Liver (tissue), 8 donors: ENCODE measurements at regions not wholly inside any gene's neighbourhood (a gene's known extent, or its start where the extent isn't known, plus 50 kb on each side); places are given as distances from the start of the nearest gene placed in this dataset.

Source experiments
- DNase-seq: peaks from one replicate; pipeline ENCODE4 v3.0.0-alpha.2; 2017; ENCODE audit warnings: low spot score
- H3K27ac ChIP-seq, 2 donors: one replicate each; pipeline ENCODE4 v1.7.0; 2013; ENCODE audit warnings: inconsistent platforms in 2 of 2, low read length in 2 of 2, control low read depth in 1 of 2, low read depth in 1 of 2, mild to moderate bottlenecking in 1 of 2
- H3K27me3 ChIP-seq, 4 donors: one replicate each; pipeline versions ENCODE4 v1.6.1 to v1.7.0; 2013; ENCODE audit warnings: low read length in 3 of 4, inconsistent platforms in 1 of 4, mild to moderate bottlenecking in 1 of 4, moderate library complexity in 1 of 4; ENCODE audit not compliant: control insufficient read depth in 4 of 4, insufficient read depth in 4 of 4
- H3K36me3 ChIP-seq, 4 donors: one replicate each; pipeline versions ENCODE4 v1.6.1 to v1.7.0; 2013; ENCODE audit warnings: low read length in 3 of 4, mild to moderate bottlenecking in 3 of 4, low read depth in 1 of 4, moderate library complexity in 1 of 4; ENCODE audit not compliant: control insufficient read depth in 4 of 4, insufficient read depth in 3 of 4
- H3K4me1 ChIP-seq, 4 donors: one replicate each; pipeline versions ENCODE4 v1.6.1 to v1.7.0; 2013; ENCODE audit warnings: low read length in 3 of 4, mild to moderate bottlenecking in 3 of 4, moderate library complexity in 1 of 4; ENCODE audit not compliant: control insufficient read depth in 4 of 4, insufficient read depth in 4 of 4
- H3K4me3 ChIP-seq, 3 donors: one replicate each; pipeline versions ENCODE4 v1.6.1 to v1.7.0; 2013; ENCODE audit warnings: low read length in 3 of 3, control low read depth in 1 of 3, low read depth in 1 of 3, mild to moderate bottlenecking in 1 of 3
- H3K9ac ChIP-seq, 2 donors: one replicate each; pipeline ENCODE4 v1.7.0; 2013; ENCODE audit warnings: low read length in 2 of 2, mild to moderate bottlenecking in 2 of 2, moderate library complexity in 2 of 2, control low read depth in 1 of 2, low read depth in 1 of 2
- H3K9me3 ChIP-seq, 4 donors: one replicate each; pipeline versions ENCODE4 v1.6.1 to v1.7.0; 2013; ENCODE audit warnings: low read length in 3 of 4; ENCODE audit not compliant: control insufficient read depth in 4 of 4
- CTCF ChIP-seq: fragments of 150-350 bp; IDR thresholded peaks from 2 replicates; pipeline ENCODE4 v1.5.1; 2017; ENCODE audit warnings: improper control_type of control experiment, low read depth, low read length; ENCODE audit not compliant: missing input control
- EGR1 ChIP-seq, 2 donors: IDR thresholded peaks; 2 replicates each; pipeline ENCODE4 v1.6.1; 2016 to 2018; ENCODE audit warnings: antibody characterized with exemption in 2 of 2, low read depth in 2 of 2
- FOXA2 ChIP-seq: IDR thresholded peaks from 2 replicates; pipeline ENCODE4 v1.6.1; 2016; ENCODE audit warnings: antibody characterized with exemption
- GABPA ChIP-seq, 2 donors: IDR thresholded peaks in 1 of 2; conservative IDR thresholded peaks in 1 of 2; 2 replicates each; pipeline ENCODE4 v1.6.1; 2016; ENCODE audit warnings: antibody characterized with exemption in 2 of 2, mild to moderate bottlenecking in 1 of 2, moderate library complexity in 1 of 2
- HNF4G ChIP-seq: IDR thresholded peaks from 2 replicates; pipeline ENCODE4 v1.6.1; 2016; ENCODE audit warnings: antibody characterized with exemption
- JUND ChIP-seq, 2 donors: IDR thresholded peaks; 2 replicates each; pipeline ENCODE4 v1.6.1; 2016; ENCODE audit warnings: antibody characterized with exemption in 2 of 2
- NR2F2 ChIP-seq: IDR thresholded peaks from 2 replicates; pipeline ENCODE4 v1.6.1; 2016; ENCODE audit warnings: antibody characterized with exemption
- RAD21 ChIP-seq, 2 donors: IDR thresholded peaks; 2 replicates each; pipeline ENCODE4 v1.6.1; 2016; ENCODE audit warnings: antibody characterized with exemption in 2 of 2, mild to moderate bottlenecking in 2 of 2
- TAF1 ChIP-seq: conservative IDR thresholded peaks from 2 replicates; pipeline ENCODE4 v1.6.1; 2016; ENCODE audit warnings: antibody characterized with exemption, mild to moderate bottlenecking
- YY1 ChIP-seq: IDR thresholded peaks from 2 replicates; pipeline ENCODE4 v1.6.1; 2016; ENCODE audit warnings: antibody characterized with exemption, mild to moderate bottlenecking
- ZBTB33 ChIP-seq: IDR thresholded peaks from 2 replicates; pipeline ENCODE4 v1.6.1; 2016; ENCODE audit warnings: antibody characterized with exemption
- WGBS: extraction: QIAGEN DNeasy Blood & Tissue Kit; methylation state at CpG from one replicate; pipeline ENCODE4 v1.1.7; 2013; 5-methylcytosine and 5-hydroxymethylcytosine counted together
- TF ChIP-seq, protein P1 (sequence below): IDR thresholded peaks from 2 replicates; pipeline ENCODE4 v1.6.1; 2016; ENCODE audit warnings: antibody characterized with exemption
- TF ChIP-seq, protein P2 (sequence below): IDR thresholded peaks from 2 replicates; pipeline ENCODE4 v1.6.1; 2016; ENCODE audit warnings: antibody characterized with exemption
- donor health status: healthy.
- donor health status: healthy.
- donor health status: healthy.
- donor health status: healthy.
- donor health status: healthy.

GRCh38 chr19:34580408-34580807 lies 96.6 kb downstream of the SCGB2B2 start:
- Histone ChIP-seq H3K9me3 (peaks cover 0 to 7% (median under 1%) of the 10 kb centered on the region in 4 donors), H3K9ac (no peak overlapping the region), H3K27ac (no peak overlapping the region), H3K36me3 (no peaks in the 10 kb centered on the region), H3K4me1 (no peaks in the 10 kb centered on the region), H3K27me3 (no peaks in the 10 kb centered on the region), H3K4me3 (no peak overlapping the region)
- 74% methylated on average over 8 of the region's 8 CpGs for WGBS
- TF ChIP-seq RAD21 (IDR thresholded peaks at IDR 0.05) (no peak), GABPA (IDR thresholded peaks at IDR 0.05 in 1 of 2, conservative IDR thresholded peaks at IDR 0.05 in 1 of 2) (no peak), YY1 (no peak), FOXA2 (no peak), CTCF (no peak), EGR1 (IDR thresholded peaks at IDR 0.05; ENCODE audit: low read depth in 2 of 2) (no peak)
- DNase-seq, result no peak

DNA sequence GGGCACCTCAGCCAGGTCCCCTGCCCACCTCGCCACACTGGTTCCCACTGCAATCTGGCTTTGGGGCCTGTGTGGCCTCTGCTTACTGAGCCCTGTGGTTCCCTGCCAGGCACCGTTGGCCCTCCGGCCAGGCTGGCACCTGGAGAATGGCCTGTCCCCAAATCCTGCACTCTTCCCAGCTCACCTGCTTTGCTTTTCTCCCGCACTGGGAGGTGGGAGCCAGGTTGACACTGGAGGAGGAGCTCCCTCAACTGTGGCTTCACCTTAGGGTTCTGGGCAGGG lies 97.0 kb downstream of the SCGB2B2 start:
- WGBS, result 87% methylated on average over 4 of the region's 4 CpGs
- peaks cover 0 to 7% (median 0%) of the 10 kb centered on the region in 4 donors for H3K9me3 ChIP-seq
- H3K4me3 ChIP-seq, result no peak overlapping the region
- H3K9ac ChIP-seq, result no peak overlapping the region
- no peak overlapping the region for H3K27ac ChIP-seq
- H3K27me3 ChIP-seq, result no peaks in the 10 kb centered on the region
- H3K4me1 ChIP-seq, result no peaks in the 10 kb centered on the region
- H3K36me3 ChIP-seq, result no peaks in the 10 kb centered on the region
- DNase-seq, result no peak
- TF ChIP-seq, protein P1, sequence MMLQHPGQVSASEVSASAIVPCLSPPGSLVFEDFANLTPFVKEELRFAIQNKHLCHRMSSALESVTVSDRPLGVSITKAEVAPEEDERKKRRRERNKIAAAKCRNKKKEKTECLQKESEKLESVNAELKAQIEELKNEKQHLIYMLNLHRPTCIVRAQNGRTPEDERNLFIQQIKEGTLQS, result no peak
- TF ChIP-seq GABPA (IDR thresholded peaks at IDR 0.05 in 1 of 2, conservative IDR thresholded peaks at IDR 0.05 in 1 of 2), result no peak
- TF ChIP-seq YY1, result no peak
- TF ChIP-seq CTCF, result no peak
- TF ChIP-seq NR2F2, result no peak
- no peak for TF ChIP-seq TAF1
- no peak for TF ChIP-seq JUND (IDR thresholded peaks at IDR 0.05)
- TF ChIP-seq, protein P2, sequence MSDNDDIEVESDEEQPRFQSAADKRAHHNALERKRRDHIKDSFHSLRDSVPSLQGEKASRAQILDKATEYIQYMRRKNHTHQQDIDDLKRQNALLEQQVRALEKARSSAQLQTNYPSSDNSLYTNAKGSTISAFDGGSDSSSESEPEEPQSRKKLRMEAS, result no peak

- Histone ChIP-seq H3K9me3 (peaks cover 0 to 5% (median 0%) of the 10 kb centered on the region in 4 donors), H3K4me1 (no peaks in the 10 kb centered on the region), H3K9ac (no peak overlapping the region), H3K27me3 (no peaks in the 10 kb centered on the region), H3K36me3 (no peaks in the 10 kb centered on the region), H3K27ac (no peak overlapping the region), H3K4me3 (no peak overlapping the region)
- WGBS, result 77% methylated on average over 14 of the region's 14 CpGs
- DNase-seq, result peak; percentile 28
- TF ChIP-seq JUND (IDR thresholded peaks at IDR 0.05) (no peak), HNF4G (no peak), FOXA2 (no peak), RAD21 (IDR thresholded peaks at IDR 0.05) (no peak), TAF1 (no peak), NR2F2 (no peak), ZBTB33 (no peak)
These were observed 97.5 kb downstream of the SCGB2B2 start for GRCh38 chr19:34579281-34580054.
